SW 1271 (cell line): ENCODE measurements at regions not wholly inside any gene's neighbourhood (a gene's known extent, or its start where the extent isn't known, plus 50 kb on each side); places are given as distances from the start of the nearest gene placed in this dataset.

Source experiments
- DNase-seq, 2 experiments: peaks; one replicate each; lab custom pipeline; 2025; lab: John Stamatoyannopoulos, UW

DNA sequence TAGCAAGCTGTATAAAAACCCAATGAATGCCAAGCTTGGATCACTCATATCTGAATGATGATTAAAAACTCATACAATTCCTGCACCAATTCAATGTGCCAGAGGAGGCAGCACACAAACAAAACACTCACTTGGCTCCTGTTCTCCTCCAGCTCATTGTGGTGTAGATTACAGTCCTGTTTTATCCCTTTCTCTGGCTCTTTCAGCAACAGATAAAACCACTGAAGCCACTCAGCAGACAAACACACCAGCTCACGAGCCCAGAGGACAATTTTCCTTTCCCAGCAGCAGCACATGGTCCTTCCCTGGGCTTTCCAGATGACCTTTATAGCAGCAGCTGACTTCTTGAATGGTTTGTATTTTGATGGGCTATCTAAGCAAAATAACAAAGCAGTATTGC, 107.3 kb upstream of the STARD3NL start:
- peak in 1 of 2 experiments; percentile 24 for DNase-seq

- DNase-seq: no peak
These were observed 91.2 kb upstream of the STARD3NL start for GRCh38 chr7:38086857-38087256.

DNA sequence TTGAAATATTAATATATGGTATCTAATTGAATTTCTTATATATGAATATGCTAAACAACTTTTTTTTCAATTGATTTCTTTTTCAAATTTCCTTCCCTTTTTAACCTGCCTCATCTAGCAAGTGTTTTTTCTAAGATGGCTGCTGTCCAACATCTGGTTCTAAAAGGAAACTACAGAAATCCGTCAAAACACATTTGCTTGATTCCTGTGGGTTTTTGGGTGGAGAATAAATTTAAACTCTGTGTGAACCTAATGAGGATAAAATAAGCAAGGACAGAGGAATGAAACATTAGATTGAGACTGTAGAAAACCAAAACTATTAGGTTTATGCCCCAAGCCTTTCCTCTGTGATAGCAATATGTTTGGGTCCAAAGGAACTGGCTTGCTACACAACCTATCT, 75.5 kb upstream of the STARD3NL start:
- DNase-seq: no peak

GRCh38 chr7:38105874-38106483, 72.1 kb upstream of the STARD3NL start:
- peak in 1 of 2 experiments; percentile 54 for DNase-seq

- peak in 1 of 2 experiments; percentile 49 for DNase-seq
These were observed 70.6 kb upstream of the STARD3NL start for GRCh38 chr7:38107486-38107893.

GRCh38 chr7:38112075-38112474, 66.0 kb upstream of the STARD3NL start:
- no peak for DNase-seq

DNA sequence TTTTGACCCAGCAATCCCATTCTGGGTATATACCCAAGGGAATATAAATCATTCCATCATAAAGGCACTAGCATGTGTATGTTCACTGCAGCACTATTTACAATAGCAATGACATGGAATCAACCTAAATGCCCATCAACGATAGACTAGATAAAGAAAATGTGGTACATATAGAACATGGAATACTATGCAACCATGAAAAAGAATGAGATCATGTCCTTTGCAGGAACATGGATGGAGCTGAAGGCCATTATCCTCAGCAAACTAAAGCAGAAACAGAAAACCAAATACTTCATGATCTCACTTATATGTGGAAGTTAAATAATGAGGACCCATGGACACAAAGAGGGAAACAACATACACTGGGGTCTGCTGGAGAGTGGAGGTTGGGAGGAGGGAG, 58.0 kb upstream of the STARD3NL start:
- DNase-seq: no peak

DNA sequence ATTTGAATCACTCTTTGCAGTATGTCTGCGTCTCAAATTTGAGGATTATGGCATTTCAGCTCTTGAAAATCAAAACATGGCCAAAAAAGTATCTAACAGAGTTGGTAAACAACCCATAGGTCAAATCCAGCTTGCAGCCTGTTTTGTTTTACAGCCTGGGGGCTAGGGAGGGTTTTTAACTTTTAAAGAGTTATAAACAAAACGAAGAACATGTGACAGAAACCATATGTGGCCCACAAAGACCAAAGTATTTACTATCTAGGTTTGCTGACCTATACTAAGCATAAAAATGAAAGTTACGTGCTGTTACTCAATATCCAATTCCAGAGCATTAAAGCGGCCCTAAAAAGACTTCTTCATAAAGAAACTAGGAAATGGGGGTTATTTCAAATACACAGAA, 55.5 kb upstream of the STARD3NL start:
- no peak for DNase-seq

GRCh38 chr7:38123494-38123893, 54.6 kb upstream of the STARD3NL start:
- DNase-seq: no peak

DNA sequence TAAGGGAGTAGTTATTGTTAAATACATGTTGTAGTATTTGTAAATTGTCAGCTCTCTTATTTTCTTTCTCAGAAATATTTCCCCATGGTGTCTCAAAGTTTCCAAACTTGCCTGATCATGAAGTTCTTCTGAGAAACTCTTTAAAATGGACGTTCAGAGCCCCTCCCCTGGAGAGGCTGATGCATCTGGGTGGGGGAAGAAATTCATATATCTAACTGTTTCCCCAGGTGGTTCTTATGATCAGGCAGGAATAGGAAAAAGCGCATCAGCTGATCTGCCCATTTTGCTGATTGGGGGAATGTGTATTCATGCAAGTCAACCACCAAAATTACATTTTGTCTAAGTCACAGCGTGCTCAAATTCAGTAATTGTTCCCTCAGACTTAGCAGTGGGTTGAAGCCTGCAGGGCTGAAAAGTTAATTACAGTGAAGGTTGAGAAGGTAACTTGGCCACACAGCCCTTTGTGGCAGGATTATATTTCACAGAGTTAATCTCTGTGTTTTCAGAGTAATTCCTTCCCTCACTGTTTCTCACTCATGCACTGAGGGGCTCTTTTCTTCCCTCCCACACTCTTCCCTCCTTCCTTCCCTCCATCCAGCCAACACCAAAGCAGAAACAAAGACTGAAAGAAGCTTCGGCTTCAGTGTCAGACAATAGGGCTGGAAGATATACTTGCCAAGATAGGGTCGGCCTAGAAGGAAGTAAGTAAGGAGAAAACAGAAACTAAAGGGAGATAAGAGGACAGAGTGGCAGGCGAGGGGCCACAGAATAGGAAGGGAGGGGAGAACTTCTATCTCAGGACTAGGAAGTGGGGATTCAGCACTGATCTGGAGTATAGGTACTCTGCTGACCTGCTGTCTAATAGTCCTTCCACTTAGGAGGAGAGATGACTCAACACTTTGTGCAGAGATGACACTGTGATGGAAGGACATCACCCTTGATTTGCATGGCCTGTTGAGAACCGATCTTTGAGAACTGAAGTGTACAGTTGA, 50.5 kb upstream of the STARD3NL start:
- DNase-seq: no peak
